GM21825 (cell line): ENCODE measurements at regions not wholly inside any gene's neighbourhood (a gene's known extent, or its start where the extent isn't known, plus 50 kb on each side); places are given as distances from the start of the nearest gene placed in this dataset.
A peak's percentile ranks its signal among the peaks of the same experiment; 100 is the strongest.

Experiments used
- ATAC-seq: cut with Tn5 transposase; IDR thresholded peaks from one replicate; pipeline ENCODE4 v1.9.1; 2021; ENCODE audit warnings: mild to moderate bottlenecking, moderate library complexity; ENCODE audit not compliant: unreplicated experiment

DNA sequence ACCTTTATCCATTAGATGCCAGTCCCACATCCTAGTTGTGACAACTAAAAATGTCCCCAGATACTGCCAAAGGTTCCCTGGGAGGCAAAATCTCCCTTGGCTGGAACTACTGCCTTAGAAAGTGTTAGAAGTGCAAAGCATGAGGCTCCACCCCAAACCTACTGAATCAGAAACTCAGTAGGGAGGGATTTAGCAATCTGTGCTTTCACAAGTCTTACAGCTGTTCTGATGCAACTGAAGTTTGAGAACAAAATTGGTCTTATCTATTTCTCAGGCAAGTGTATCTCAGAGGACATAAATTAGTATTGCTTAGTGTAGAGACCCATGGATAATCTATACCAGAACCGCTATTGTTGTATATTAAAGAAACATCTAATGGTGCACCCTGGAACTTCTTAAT is 70.2 kb downstream of the CLDN1 start:
- no peak for ATAC-seq

- no peak for ATAC-seq
These were observed 72.8 kb downstream of the CLDN1 start for GRCh38 chr3:190249414-190249813.

- no peak for ATAC-seq
These were observed 80.1 kb downstream of the CLDN1 start for GRCh38 chr3:190242147-190242546.

- no peak for ATAC-seq
These were observed 82.9 kb downstream of the CLDN1 start for GRCh38 chr3:190239325-190239724.

DNA sequence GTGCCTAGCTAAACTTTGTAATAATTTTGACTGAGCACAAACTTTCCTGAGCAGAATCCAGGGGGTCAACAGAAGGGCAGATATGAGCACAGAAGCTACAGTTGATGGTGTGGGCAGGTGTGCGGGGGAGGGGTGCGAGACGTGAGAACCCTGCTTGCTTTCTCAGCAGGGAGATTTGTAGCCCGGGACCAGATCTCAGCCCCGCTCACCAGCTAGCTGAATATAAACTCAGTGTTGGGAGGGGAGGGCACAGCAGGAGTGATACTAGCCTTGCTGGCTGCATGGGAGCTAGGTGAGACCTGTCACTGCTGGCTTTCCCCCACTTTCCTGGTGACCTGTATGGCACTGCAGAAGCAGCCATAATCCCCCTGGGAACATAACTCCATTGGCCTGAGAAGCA is 83.4 kb downstream of the CLDN1 start:
- ATAC-seq: no peak

DNA sequence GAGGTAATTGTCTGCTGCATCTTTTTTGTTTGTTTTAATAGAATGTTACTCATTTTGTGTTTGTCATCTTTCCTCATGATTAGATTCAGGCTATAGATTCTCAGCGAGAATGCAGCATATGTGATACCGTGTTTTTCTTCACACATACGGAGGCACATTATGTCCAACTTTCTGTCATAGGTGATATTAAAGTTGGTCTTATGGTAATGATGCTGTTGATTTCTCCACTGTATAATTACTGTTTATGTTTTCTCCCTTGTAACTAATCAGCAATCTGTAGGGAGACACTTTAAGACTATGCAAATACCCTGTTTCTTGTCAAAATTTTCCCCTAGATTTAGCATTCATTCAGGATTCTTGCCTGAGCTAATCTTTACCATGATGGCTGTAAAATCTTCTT is 87.6 kb downstream of the CLDN1 start:
- no peak for ATAC-seq

- ATAC-seq: no peak
These were observed 92.4 kb downstream of the CLDN1 start for GRCh38 chr3:190229632-190230424.

DNA sequence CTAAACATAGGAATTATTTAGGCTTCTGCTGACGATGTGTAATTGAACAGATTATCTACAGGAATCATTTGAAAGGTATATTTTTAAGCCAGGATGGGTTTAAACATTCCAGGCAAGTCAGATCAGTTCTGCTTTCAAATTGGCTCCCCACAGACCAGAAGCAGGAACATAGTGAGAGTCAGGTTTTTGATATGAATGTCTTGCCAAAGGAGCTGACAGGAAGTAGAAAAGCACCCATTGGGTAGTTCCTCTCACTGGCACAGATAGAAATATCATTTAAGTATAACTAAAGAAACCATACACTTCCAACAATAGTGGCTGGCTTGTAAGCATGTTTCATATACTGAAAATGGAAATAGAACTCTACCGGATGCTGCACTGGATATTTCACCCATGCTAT is 95.2 kb downstream of the CLDN1 start:
- no peak for ATAC-seq

DNA sequence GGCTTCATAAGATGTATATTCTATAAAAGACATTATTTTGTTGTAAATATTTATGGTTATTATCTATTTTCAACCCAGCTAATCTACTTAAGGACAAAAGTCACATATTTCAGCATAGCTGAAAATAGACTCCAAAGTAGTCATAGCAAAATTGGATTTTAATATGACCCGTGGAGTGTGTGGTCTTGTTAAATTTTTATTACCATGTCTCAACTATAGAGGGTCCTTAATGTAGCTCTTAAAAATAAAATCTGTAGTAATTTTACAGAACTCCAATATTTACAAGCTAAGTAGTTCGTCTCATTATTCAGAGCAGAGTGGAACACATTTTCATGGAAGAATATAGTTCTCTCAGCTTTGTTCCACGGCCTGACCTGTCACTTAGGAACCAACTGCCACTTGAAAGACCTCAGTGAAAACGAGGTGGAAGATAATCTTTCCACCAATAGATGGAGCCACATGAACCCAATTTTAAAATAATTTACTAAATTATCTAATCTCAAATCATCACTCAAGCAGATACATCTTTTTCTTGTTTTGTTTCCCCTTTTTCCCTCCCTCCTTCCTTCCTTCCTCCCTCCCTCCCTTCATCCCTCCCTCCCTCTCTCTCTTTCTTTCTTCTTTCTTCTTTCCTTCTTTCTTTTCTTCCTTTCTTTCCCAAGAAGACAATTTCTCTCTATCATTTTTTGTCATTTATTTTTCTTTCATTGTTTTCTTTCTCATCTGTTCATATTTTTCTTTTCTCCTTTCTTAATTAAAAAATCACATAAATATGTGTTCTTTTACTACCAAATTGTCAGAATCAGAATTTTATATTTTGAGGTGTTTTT is 97.2 kb downstream of the CLDN1 start:
- no peak for ATAC-seq

- ATAC-seq: no peak
These were observed 97.8 kb downstream of the CLDN1 start for GRCh38 chr3:190224456-190224855.

- ATAC-seq: no peak
These were observed 99.3 kb downstream of the CLDN1 start for GRCh38 chr3:190222916-190223315.

GRCh38 chr3:190222360-190222759 is 99.9 kb downstream of the CLDN1 start:
- no peak for ATAC-seq

GRCh38 chr3:190220362-190220761 is 99.7 kb upstream of the P3H2 start:
- ATAC-seq: no peak

DNA sequence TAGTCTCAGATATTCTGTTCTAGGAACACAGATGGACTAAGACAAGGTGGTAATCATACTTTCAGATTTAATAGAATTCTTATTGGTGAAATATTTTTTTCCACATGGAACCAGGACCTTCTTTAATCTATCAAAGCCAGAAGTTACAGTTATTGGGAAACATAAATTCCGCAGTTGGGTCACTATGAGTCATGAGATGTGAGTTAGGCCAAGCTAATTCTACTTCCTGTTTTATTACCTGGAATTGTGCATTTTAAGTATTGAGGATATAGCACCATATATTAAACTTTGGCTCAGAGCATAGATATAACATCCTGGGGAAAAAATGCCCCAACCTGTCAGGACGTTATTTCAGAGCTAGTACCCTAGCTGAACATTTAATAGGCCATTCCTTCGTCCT is 96.4 kb upstream of the P3H2 start:
- ATAC-seq: no peak

- ATAC-seq: no peak
These were observed 93.0 kb upstream of the P3H2 start for GRCh38 chr3:190213727-190214126.

DNA sequence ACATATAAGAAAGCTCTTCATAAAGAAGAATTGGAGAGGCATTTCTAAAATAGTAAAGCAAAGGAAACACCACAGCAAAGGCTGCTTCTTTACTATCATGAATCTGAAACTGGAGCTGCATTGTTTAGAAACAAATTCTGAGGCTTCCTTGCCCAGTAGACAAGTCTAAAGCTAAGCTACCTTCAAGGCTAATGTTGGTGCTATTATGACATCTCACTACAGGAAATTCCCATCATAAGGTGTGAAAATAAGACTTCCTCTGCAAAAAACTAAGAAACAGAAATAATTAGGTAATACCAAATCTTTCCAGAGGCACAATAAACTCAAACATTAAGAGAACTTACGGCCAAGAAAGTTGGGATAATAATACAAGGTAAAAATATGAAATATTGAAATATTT is 89.9 kb upstream of the P3H2 start:
- no peak for ATAC-seq

GRCh38 chr3:190209533-190209932 is 88.8 kb upstream of the P3H2 start:
- ATAC-seq: no peak

- ATAC-seq: no peak
These were observed 87.5 kb upstream of the P3H2 start for GRCh38 chr3:190208196-190208595.

- peak; percentile 73 for ATAC-seq
These were observed 85.0 kb upstream of the P3H2 start for GRCh38 chr3:190205739-190206138.

GRCh38 chr3:190204200-190204599 is 83.5 kb upstream of the P3H2 start:
- ATAC-seq: no peak

DNA sequence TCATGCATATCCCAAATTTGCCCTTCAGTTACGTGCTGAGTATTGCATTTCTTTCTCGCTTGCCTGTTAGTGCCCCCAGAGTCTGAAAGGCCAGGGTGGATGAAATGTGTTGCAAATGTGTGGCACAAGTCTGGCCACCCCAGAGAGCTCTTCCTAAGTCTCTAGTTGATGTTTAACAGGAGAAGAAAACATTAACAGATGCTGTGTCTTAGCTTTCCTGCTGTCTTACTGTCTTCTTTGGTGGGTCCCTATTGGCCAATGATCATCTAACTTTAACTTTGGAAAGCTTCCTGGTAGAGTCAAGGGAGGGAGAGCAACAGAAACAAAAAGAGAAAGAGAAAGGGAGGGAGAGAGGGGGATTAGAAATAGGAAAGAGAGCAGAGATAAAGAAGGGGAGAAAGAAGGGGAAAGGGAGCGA is 76.7 kb upstream of the P3H2 start:
- no peak for ATAC-seq

DNA sequence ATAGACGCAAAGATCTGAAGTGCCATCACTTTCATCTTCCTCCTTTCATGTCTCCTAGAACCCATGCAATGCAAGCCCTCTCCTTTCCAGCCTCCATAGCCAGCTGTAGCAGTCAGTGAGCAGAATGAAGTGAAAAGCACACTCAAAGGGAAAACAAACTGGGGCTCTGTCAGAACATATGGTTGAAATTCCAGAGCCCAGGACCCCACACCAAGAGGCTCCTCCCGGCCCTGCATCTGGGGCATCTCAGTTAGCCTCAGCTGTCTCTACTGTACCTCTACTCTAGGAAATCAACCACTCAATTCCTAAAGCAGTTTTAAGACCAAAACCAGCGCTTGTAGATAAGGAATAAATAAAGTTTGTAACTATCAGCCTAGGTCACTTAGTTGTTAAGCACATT is 73.8 kb upstream of the P3H2 start:
- ATAC-seq: no peak
